UCSD-AML1 (cell line): ENCODE measurements at regions not wholly inside any gene's neighbourhood (a gene's known extent, or its start where the extent isn't known, plus 50 kb on each side); places are given as distances from the start of the nearest gene placed in this dataset.

Source experiments
- DNase-seq: peaks from one replicate; lab custom pipeline; 2025; ENCODE audit not compliant: unreplicated experiment; lab: John Stamatoyannopoulos, UW

DNA sequence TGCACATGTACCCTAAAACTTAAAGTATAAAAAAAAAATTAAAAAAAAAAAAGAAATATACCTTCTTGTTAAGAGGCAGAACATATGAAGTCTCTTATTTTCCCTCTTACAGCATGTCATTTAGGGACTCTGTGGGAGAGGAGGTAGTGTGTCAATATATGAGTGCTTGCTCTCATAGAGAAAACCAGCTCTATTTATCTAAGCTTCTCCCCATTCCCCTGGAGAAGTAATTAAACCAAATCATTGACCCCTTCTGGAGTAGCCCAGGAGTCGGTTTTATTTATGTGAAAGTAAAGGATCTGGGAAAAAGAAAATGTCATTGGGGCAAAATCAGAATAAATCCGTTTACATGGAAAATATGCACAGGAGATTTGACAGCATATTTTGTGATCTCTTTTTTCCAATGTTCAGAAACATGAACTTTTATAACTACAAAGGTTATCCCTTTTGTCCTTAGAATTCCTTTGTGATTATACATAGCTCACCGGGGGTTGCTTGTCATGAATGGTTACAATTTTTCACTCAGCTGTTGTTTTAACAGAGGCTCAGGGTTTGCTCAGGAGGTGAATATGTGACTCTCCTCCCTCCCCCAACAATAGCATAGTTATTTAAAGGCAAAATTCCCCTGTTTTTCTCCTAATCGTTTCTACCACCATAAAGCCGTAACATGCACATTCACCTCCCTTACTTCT, 114.5 kb upstream of the C1orf21 start:
- DNase-seq, result no peak

DNA sequence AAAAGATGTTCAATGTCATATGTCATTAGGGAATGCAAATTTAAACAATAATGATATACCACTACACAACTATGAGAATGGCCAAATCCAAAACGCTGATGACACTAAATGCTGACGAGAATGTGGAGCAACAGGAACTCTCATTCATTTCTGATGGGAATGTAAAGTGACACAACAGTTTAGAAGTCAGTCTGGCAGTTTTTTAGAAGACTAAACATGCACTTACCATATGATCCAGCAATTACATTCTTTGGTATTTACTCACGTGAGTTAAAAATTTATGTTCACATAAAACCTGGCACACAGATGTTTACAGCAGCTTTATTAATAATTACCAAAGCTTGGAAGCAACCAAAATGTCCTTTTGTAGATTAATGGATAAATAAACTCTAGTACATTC, 110.4 kb upstream of the C1orf21 start:
- no peak for DNase-seq

DNA sequence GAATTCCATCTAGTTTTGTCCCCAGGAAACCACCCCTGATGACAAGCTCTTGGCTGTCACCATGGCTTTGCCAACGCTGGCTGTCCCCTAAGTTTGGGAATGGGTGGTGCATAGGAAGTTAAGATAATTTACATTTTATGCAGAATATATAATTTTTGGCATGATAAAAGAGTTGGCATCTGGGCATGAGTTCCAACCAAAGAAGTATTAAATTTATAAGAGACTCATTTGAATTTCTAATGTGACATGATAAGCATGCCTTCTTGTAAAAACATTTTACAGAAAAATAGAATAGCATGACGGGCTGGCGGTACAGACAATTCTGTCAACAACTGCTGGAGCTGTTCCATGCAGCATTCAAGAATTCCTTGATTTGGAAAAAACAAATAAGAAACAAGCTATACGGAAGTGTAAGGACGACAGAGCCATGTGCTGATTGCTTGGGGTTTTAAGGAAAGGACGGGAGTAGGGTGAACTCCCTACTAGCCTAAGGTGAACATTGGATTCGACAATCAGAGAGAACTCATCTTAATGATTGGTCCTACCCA, 106.8 kb upstream of the C1orf21 start:
- DNase-seq, result no peak

DNA sequence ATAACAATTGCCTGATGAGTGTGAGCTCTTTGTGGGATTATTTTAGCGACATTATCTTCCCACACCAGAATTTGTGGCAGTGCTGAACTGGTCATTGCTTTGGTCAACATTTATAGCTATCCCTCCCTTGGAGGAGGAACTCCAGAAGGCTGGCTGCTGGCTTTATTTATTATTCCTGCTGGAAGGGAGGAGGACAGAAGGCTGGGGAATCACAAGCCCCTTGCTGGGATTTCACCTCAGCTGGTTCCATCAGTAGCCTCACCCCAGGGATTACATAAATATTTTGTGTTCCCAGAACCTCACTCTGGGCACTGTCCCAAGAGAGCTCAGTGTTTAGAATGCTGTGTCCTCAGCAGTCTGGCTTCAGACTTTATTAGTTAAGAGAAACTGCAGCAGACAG, 102.8 kb upstream of the C1orf21 start:
- DNase-seq, result no peak

DNA sequence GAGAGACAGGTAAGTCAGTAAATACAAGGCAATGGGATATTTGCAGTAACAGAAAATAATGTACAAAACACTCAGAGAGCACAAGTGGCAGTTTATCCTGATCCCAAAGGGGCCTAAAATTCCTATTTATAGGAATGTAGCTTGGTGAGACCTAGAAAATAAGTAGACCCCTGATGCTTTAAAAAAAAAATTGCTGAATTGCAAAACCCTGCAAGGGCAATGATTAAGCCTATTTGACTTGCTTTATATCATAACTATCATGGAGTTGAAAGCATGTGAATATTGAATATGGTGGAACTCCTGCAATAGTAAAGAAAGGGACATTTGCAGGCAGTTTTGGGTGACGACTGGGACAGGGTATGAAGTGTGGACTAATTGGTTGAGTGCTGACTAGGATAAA, 101.9 kb upstream of the C1orf21 start:
- DNase-seq, result no peak

DNA sequence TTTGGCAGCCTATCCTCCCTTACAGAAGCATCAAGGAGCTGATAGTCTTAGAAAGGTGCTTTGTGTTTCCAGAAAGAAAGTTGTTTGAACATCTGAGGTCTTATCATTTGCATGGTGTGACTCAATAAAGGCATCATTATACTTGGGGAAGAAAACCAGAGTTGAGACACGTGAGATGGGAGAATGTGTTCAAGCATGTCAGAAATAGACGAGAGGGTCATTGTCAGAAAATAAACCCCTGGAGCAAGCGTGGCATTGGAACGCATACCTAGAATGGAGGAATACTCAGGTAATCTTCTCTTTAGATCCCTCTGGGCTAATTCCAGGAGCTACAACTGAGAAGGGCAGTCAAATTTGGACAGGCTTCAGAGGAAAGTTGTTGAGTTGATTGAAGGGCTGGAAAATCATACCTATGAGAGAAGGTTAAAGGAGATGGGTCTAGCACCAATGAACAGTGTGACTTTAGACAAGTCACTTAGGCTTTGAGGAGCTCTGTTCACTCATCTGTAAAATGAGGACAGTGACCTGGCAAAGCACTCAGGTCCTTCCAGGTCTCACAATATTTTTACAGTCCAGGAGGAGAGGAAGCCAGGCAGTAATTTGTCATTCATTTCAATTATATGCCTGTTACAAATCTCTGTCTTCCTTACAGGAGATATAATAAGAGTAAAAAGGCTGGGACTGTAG, 101.3 kb upstream of the C1orf21 start:
- DNase-seq, result no peak

DNA sequence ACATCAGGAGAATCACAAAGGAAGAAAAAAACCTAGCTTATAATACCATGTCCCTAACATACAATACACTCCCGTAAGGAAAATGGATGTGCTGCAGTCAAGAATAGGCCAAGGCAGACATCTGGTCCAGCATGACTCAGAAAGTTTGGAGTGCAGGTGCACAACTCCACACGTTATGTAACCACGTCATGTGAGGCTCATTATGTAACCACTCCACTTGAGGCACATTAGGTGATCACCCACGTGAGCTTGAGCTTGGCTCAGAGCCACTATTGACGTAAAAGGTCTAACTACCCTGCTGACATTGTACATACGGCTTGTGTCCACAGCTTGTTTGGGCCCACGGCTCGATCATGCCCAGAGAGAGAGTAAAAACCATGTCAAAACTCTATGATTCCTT, 99.8 kb upstream of the C1orf21 start:
- DNase-seq, result no peak

DNA sequence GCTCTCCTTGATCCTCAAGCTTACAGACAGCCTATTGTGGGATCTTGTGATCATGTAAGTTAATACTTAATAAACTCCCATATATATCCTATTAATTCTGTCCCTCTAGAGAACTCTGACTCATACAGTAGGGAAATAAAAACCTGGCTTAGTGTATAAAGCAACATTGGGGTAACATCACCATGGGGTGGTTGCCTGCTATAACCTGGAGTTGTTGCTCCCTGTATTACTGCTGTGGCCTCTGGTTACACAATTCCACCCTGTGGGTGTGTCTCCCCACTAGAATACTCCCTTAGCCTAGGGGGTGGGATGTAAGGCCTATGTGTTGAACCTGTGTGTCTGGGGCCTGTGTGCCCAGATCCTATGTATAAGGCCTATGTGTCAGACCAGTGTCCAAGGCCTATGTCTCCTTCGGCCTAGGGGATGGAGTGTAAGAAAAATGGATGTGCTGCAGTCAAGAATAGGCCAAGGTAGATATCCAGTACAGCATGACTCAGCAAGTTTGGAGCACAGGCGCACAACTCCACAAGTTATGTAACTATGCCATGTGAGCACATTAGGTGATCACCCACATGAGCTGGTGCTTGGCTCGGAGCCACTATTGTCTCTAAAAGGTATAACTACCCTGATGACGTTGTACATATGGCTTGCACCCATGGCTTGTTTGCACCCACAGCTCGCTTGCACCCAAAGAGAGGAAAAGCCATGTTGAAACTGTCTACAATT, 96.8 kb upstream of the C1orf21 start:
- DNase-seq, result no peak

DNA sequence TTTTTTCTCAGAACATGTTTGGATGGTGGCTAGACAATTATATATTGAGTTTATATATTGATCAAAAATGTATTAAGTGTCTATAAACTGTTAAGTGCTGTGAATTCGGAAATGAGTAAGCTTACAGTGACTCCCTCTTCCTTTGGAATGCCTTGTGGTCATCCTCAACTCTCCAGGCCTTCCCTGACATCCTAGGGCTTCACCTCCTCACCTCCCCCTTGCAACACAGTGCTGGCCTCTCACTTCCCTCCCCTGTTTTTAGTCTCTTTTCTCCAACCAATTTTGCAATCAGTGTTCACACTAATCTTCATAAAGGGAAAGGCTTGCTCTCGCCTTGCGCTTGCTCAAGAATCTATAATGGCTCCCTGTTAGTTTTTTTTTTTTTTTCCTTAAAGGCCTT, 95.1 kb upstream of the C1orf21 start:
- DNase-seq, result no peak

DNA sequence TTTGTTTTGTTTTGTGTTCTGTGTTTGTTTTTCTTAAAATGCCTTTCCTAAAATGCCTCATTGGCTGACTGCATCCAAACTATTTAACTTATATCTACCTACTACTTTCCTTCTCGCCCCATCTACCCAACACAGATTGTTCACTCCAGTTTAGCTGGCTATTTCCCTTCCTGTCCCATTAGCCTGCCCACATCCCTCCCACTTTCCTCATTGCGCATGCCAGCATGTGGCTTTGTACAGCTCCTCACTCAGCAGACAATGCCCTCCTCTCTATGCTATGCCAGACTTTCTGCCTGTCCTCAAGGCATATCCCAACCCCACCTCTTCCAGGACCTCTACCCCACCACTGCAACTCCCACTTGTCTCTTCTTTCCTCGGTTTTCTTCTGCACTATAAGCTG, 94.7 kb upstream of the C1orf21 start:
- no peak for DNase-seq

DNA sequence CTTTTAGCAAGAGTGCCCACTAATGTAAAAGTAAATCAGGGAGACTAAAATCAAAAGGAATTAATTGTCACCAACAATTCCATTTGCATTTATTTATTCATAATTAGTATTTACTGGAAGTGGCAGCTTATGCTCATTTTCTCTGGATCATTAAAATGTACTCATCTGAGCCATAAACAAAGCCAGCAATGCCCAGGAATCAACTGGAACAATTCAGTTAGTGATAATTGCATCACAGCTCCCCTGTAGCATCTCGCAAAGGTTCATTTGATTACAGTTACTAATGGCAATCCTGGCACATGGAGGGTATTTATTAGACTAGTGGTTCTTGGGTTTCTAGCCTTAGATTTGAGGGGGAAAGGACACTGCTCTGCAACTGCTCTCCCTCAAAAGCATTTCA, 92.7 kb upstream of the C1orf21 start:
- DNase-seq, result no peak

DNA sequence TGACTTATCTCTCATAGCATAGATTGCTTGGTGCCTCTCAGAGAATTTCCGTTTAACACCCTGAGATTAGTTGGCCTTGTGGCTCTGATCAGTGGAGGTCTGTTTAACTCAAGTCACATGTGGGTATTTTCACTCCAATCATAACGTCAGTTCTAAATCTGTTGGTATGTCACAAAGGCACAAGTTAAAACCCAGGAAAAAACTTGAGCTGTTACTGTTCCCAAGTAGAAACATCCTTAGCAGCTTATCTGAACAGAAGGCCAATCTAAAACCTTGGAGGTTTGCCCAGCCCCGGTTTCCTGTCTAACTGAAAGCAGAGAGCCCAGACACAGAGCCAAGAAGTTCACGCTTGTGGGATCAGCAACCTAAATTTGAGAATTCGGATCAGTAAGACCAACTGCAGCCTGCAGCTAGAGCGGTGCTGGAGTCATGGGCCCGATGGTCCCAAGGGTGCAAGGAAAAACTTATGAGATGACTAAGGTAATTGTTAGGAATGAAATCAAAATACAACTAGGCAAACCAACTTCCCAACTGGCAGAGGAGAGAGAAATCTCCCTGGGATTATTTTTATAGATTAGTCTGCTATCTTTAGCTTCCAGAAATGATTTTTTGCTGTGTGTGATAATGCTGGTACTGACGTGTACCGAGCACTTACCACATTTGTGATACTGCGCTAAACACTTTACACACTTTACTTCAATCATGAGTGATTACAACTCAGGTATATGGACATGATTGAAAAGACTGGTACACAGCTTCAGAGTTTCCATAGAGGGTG, 90.2 kb upstream of the C1orf21 start:
- DNase-seq, result no peak

DNA sequence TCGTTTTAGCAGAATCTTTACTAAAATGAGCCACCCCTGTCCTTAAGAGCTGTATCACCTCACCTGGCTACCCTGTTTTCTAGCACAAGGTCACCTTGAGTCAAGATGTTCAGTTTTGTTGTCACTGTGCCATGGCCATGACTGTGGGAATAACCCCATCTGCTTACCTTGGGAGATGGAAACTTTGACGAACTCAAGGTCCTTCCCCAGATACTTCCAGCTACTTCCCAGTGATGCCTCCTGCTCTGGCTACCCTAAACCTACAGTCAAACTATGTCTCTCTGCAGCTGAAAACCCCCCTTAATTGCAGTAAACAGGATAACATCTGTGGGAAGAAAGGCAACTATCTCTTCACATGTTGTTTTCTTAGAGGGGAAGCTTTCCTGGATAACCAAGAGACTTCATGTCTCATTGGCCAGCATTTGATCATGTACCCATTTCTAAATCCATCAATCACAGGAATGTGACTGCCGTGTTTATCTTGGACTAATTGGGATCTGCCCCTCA, 89.5 kb upstream of the C1orf21 start:
- no peak for DNase-seq

DNA sequence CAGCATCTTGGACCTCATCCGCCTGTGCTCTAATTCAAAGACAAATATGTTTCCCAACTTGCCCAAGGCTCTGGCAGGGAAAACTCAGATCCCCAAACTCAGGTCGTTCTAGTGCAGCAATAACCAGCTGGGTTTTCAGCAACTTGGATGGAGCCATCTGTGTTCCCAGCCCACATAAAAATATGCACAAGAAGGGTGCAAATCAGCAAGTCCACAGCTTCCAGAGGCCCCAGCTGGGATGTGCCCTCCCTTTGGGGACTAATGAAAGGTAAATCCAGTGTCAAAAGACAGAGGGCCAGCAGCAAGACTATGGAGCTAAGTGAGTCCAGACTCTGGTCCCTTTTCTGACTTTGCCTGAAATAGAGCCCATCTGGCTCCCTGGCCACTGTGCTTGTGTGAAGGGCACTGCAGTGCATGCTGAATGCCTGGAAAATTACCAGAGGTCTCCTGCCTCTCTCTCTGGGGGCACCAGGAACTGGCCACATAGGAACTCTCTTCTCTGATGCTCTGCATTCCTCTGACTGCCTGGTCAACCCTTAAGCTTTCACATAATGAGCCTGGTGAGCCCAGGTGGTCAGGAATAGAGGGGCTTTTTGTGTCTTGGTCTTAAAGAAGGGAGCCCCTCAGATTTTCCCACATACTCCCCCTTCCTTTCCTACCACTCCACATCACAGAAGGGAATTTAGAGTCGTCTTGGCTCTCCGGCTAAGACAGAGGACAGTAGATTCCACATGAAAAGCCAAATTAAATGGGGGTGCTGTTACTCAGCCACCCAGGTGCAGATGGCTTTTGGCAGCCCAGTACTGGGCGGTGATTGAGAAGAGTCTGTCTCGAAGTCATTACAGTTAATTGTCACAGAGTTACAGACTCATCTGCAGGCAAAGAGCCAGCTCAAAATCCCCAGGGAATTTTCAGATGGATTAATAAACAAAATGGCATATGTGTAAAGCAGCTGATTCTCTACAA, 88.1 kb upstream of the C1orf21 start:
- no peak for DNase-seq

DNA sequence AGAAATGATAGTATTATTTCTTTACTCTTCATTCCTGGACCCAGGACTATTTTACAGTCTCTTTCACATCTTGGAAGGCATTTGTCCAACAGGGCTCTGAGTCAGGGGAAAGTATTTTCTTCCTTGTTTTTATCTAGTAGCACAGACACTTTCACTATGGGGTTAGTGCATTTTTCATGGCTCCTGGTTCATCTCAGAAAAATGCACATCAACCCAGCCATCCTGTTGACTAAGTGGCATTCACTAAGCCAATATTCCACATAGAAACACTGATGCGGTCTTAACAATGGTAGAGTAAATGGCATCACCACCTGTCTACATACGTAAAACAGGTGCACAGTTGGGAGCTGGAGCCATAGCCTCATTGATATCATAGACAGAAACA, 87.4 kb upstream of the C1orf21 start:
- DNase-seq, result no peak

DNA sequence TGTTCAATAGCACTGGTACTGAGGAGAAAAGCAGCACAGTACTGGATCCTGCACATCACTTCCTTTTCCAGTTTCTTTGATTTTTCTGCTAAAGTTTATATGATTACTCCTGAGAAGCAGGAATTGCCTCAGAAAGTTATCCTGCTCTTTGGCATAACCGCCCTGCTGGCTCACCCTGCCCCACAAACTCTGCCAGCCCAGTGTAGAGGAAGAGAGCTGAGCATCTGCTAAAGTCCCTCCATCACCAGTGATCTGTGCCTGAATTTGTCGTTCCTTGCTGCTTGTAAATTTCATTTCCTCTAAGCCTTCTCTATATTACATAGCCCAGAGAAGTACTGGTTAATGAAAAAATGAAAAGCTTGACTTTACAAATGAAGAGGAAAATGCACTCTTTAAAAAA, 87.0 kb upstream of the C1orf21 start:
- no peak for DNase-seq

DNA sequence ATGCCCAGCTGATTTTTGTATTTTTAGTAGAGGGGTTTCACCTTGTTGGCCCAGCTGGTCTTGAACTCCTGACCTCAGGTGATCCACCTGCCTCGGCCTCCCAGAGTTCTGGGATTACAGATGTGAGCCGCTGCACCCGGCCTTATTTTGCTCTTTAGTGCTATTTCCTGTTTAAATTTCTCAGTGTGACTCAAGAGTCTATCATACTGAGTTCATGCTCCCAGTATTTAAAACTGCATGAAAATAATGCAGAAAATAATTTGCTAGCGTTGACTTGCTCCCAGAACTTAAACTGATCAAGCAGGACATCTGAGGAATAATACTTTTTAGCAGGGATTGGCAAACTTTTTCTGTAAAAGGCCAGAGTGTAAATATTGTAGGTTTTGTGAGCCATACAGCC, 86.4 kb upstream of the C1orf21 start:
- no peak for DNase-seq

DNA sequence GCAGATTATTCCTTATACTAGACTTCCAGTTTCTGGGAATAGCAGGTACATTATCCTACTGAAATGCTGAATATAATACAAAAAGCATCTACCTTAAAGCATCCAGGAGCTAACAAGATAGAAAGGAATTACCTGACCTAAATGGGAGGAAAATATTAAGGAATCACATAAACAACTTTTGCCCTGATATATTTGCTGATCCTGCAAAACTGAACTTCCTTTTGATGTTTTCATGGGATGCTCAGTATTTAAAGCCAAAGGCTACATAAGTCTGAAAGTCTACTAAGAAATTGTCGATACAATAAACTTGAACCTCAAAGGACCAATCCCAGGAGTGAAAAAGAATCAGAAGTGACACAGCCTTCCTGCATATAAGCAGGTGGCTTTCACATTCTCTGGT, 85.6 kb upstream of the C1orf21 start:
- DNase-seq, result no peak

DNA sequence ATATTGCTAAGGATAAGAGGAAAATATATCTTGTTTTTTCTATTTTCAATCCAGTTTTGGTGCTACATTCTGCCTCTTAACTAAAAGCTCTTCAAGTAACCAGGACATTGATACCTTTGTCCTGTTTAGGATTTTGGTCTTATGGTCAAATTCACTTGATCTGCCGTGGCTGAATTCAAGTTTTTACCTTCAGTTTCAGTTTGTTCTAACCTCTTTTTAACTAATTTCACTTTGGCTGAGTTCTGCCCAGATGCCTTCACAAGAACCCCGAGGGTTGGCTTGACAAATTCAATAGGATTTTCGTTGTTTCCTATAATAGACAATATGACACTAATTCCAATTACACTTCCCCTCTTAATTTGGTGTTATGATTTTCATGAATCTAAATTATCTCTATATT, 84.5 kb upstream of the C1orf21 start:
- no peak for DNase-seq
